ENCODE measurements at regions not wholly inside any gene's neighbourhood (a gene's known extent, or its start where the extent isn't known, plus 50 kb on each side); places are given as distances from the start of the nearest gene placed in this dataset.

- no peak for TF ChIP-seq NR2F2 (IDR thresholded peaks at IDR 0.05)
- no peak for TF ChIP-seq ATF3 (IDR thresholded peaks at IDR 0.05)
- TF ChIP-seq JUND (IDR thresholded peaks at IDR 0.05) = no peak
Observed at GRCh38 chr1:228974273-228974672, 239.0 kb downstream of the RHOU start (continued).

- Histone ChIP-seq H3K9me3 (ENCODE audit: control insufficient read depth in 4 of 4, low read length in 3 of 4) (no peaks in the 10 kb centered on the region), H3K27me3 (ENCODE audit: control insufficient read depth in 4 of 4, insufficient read depth in 4 of 4, low read length in 3 of 4) (no peaks in the 10 kb centered on the region), H3K4me3 (ENCODE audit: low read depth in 1 of 3, low read length in 3 of 3) (no peak overlapping the region), H3K36me3 (ENCODE audit: control insufficient read depth in 4 of 4, insufficient read depth in 3 of 4, low read depth in 1 of 4, low read length in 3 of 4) (no peaks in the 10 kb centered on the region), H3K4me1 (ENCODE audit: control insufficient read depth in 4 of 4, insufficient read depth in 4 of 4, low read length in 3 of 4) (peaks cover 4 to 12% (median 8%) of the 10 kb centered on the region in 4 donors), H3K9ac (ENCODE audit: low read depth in 1 of 2, low read length in 2 of 2) (no peak overlapping the region), H3K27ac (ENCODE audit: low read depth in 1 of 2, low read length in 2 of 2) (no peak overlapping the region)
- peak; percentile 26 for DNase-seq (ENCODE audit: low spot score)
- 97% methylated on average over 8 of the region's 8 CpGs for WGBS
- TF ChIP-seq FOXA2 (IDR thresholded peaks at IDR 0.05) (no peak), MAX (IDR thresholded peaks at IDR 0.05) (no peak), NR2F2 (IDR thresholded peaks at IDR 0.05) (no peak), HNF4G (IDR thresholded peaks at IDR 0.05) (no peak), SP1 (IDR thresholded peaks at IDR 0.05) (no peak), YY1 (IDR thresholded peaks at IDR 0.05) (no peak), HNF4A (conservative IDR thresholded peaks at IDR 0.05) (no peak), REST (IDR thresholded peaks at IDR 0.05) (no peak), RAD21 (IDR thresholded peaks at IDR 0.05) (no peak), FOXA1 (IDR thresholded peaks at IDR 0.05) (no peak), TAF1 (conservative IDR thresholded peaks at IDR 0.05) (no peak), CTCF (IDR thresholded peaks at IDR 0.05; ENCODE audit: low read depth, low read length, missing input control) (no peak), RXRA (IDR thresholded peaks at IDR 0.05) (no peak), ZBTB33 (IDR thresholded peaks at IDR 0.05) (no peak), EGR1 (IDR thresholded peaks at IDR 0.05; ENCODE audit: low read depth in 2 of 2) (no peak), GABPA (IDR thresholded peaks at IDR 0.05 in 1 of 2, conservative IDR thresholded peaks at IDR 0.05 in 1 of 2) (no peak), ATF3 (IDR thresholded peaks at IDR 0.05) (no peak), JUND (IDR thresholded peaks at IDR 0.05) (no peak)
Observed at GRCh38 chr1:228975238-228975907, 240.1 kb downstream of the RHOU start.

All from liver (tissue), 8 donors.